ENCODE measurements at regions not wholly inside any gene's neighbourhood (a gene's known extent, or its start where the extent isn't known, plus 50 kb on each side); places are given as distances from the start of the nearest gene placed in this dataset.

GRCh38 chr20:48308882-48309281 lies 518.9 kb downstream of the PREX1 start:
- Mint-ChIP-seq H3K9me3 (ENCODE audit: unreplicated experiment) (peaks cover 4% of the 10 kb centered on the region), H3K36me3 (ENCODE audit: insufficient read depth, unreplicated experiment) (no peaks in the 10 kb centered on the region), H3K27me3 (ENCODE audit: insufficient read depth, unreplicated experiment) (no peaks in the 10 kb centered on the region), H3K4me3 (ENCODE audit: unreplicated experiment) (no peak overlapping the region), H3K27ac (ENCODE audit: unreplicated experiment) (peak overlapping the region; percentile 63), H3K4me1 (ENCODE audit: low read depth, unreplicated experiment) (peaks cover 13% of the 10 kb centered on the region)
- intact Hi-C loops (cut with micrococcal nuclease; ENCODE audit: unreplicated experiment) = no loop called here
- no peaks in the 10 kb centered on the region for H3K4me1 ChIP-seq
- DNase-seq = no peak
- no peaks in the 10 kb centered on the region for H3K27me3 ChIP-seq (replicated peaks; ENCODE audit: control insufficient read depth, insufficient read depth, low read length)
- no peaks in the 10 kb centered on the region for H3K9me3 ChIP-seq
- H3K36me3 ChIP-seq (ENCODE audit: control insufficient read depth, insufficient read depth, low read length) = no peaks in the 10 kb centered on the region
- no peak for TF ChIP-seq CTCF (IDR thresholded peaks at IDR 0.05; ENCODE audit: insufficient read depth in 1 of 2, low read depth in 1 of 2, low read length in 1 of 2, severe bottlenecking in 1 of 2, unreplicated experiment in 1 of 2)
- POLR2A ChIA-PET = no interaction called here
- no peak overlapping the region for H3K4me3 ChIP-seq (ENCODE audit: low read depth, low read length)
- no TSS peak for BruUV-seq (replicated peaks)
- CTCF ChIA-PET = interaction anchor here (2.3 kb wide), 1 partner anchor 312 kb away, joined by 8 read pairs; no protein-coding TSS in a partner anchor

- POLR2A ChIA-PET = no interaction called here
- Mint-ChIP-seq H3K36me3 (ENCODE audit: insufficient read depth, unreplicated experiment) (no peaks in the 10 kb centered on the region), H3K9me3 (ENCODE audit: unreplicated experiment) (peaks cover 10% of the 10 kb centered on the region), H3K27me3 (ENCODE audit: insufficient read depth, unreplicated experiment) (no peaks in the 10 kb centered on the region), H3K27ac (ENCODE audit: unreplicated experiment) (no peak overlapping the region), H3K4me1 (ENCODE audit: low read depth, unreplicated experiment) (peaks cover 10% of the 10 kb centered on the region), H3K4me3 (ENCODE audit: unreplicated experiment) (no peak overlapping the region)
- H3K9me3 ChIP-seq = no peaks in the 10 kb centered on the region
- TF ChIP-seq CTCF (IDR thresholded peaks at IDR 0.05; ENCODE audit: insufficient read depth in 1 of 2, low read depth in 1 of 2, low read length in 1 of 2, severe bottlenecking in 1 of 2, unreplicated experiment in 1 of 2) = no peak
- no peaks in the 10 kb centered on the region for H3K27me3 ChIP-seq (replicated peaks; ENCODE audit: control insufficient read depth, insufficient read depth, low read length)
- intact Hi-C loops (cut with micrococcal nuclease; ENCODE audit: unreplicated experiment) = no loop called here
- DNase-seq = no peak
- no peaks in the 10 kb centered on the region for H3K4me1 ChIP-seq
- CTCF ChIA-PET = interaction anchor here (0.6 to 2.3 kb wide), 2 partner anchors 312 to 522 kb away, joined by 3 to 8 read pairs; no protein-coding TSS in a partner anchor
- no TSS peak for BruUV-seq (replicated peaks)
- no peak overlapping the region for H3K4me3 ChIP-seq (ENCODE audit: low read depth, low read length)
- no peaks in the 10 kb centered on the region for H3K36me3 ChIP-seq (ENCODE audit: control insufficient read depth, insufficient read depth, low read length)
Observed at GRCh38 chr20:48308232-48308781, 519.5 kb downstream of the PREX1 start.

- Mint-ChIP-seq H3K27me3 (ENCODE audit: insufficient read depth, unreplicated experiment) (no peaks in the 10 kb centered on the region), H3K27ac (ENCODE audit: unreplicated experiment) (no peak overlapping the region), H3K4me3 (ENCODE audit: unreplicated experiment) (no peak overlapping the region), H3K4me1 (ENCODE audit: low read depth, unreplicated experiment) (peaks cover 6% of the 10 kb centered on the region), H3K36me3 (ENCODE audit: insufficient read depth, unreplicated experiment) (no peaks in the 10 kb centered on the region), H3K9me3 (ENCODE audit: unreplicated experiment) (peaks cover 19% of the 10 kb centered on the region)
- no peaks in the 10 kb centered on the region for H3K36me3 ChIP-seq (ENCODE audit: control insufficient read depth, insufficient read depth, low read length)
- BruUV-seq (replicated peaks) = no TSS peak
- H3K9me3 ChIP-seq = no peaks in the 10 kb centered on the region
- no peaks in the 10 kb centered on the region; the same call in 1 of the 2 replicates for H3K4me1 ChIP-seq
- intact Hi-C loops (cut with micrococcal nuclease; ENCODE audit: unreplicated experiment) = no loop called here
- no peak for DNase-seq
- POLR2A ChIA-PET = interaction anchor here (0.6 kb wide), 1 partner anchor 38 kb away, joined by 3 read pairs; no protein-coding TSS in a partner anchor
- H3K4me3 ChIP-seq (ENCODE audit: low read depth, low read length) = no peak overlapping the region
- no peak for TF ChIP-seq CTCF (IDR thresholded peaks at IDR 0.05; ENCODE audit: insufficient read depth in 1 of 2, low read depth in 1 of 2, low read length in 1 of 2, severe bottlenecking in 1 of 2, unreplicated experiment in 1 of 2)
- CTCF ChIA-PET = interaction anchor here (0.7 to 2.3 kb wide), 3 partner anchors 20 to 613 kb away, joined by 4 to 8 read pairs (median 5); no protein-coding TSS in a partner anchor
- H3K27me3 ChIP-seq (replicated peaks; ENCODE audit: control insufficient read depth, insufficient read depth, low read length) = no peaks in the 10 kb centered on the region
Observed at GRCh38 chr20:48307277-48307676, 520.5 kb downstream of the PREX1 start.

Data from Caco-2 (cell line).